A549 (cell line): ENCODE measurements at regions not wholly inside any gene's neighbourhood (a gene's known extent, or its start where the extent isn't known, plus 50 kb on each side); places are given as distances from the start of the nearest gene placed in this dataset.

Experiments used
- TF ChIP-seq, protein P1 (sequence below): fragments of >200 bp; sonication (Bioruptor Twin); formaldehyde crosslinking; IDR thresholded peaks from 2 replicates; pipeline ENCODE4 v1.6.1; 2016
- TF ChIP-seq, protein P2 (sequence below): fragments of >200 bp; sonication (Bioruptor Twin); formaldehyde crosslinking; IDR thresholded peaks from 3 replicates; pipeline ENCODE4 v1.5.1; 2016

DNA sequence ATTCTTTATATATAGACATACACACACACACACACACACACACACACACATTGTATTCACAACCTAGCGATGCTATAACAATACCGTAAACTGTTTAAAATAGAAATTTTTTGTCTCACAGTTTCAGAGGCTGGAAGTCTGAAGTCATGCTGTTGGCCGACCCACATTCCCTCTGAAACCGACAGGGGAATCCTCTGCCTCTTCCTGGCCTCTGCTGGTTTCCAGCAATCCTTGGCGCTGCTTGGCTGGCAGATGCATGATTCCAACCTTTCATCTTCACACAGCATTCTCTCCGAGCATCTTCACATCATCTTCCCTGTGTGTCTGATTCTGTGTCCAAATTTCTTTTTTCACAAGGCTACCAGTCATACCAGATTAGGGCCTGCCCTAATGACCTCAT is 94.8 kb downstream of the CCDC71L start:
- TF ChIP-seq, protein P1, sequence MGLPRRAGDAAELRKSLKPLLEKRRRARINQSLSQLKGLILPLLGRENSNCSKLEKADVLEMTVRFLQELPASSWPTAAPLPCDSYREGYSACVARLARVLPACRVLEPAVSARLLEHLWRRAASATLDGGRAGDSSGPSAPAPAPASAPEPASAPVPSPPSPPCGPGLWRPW = no peak
- TF ChIP-seq, protein P2, sequence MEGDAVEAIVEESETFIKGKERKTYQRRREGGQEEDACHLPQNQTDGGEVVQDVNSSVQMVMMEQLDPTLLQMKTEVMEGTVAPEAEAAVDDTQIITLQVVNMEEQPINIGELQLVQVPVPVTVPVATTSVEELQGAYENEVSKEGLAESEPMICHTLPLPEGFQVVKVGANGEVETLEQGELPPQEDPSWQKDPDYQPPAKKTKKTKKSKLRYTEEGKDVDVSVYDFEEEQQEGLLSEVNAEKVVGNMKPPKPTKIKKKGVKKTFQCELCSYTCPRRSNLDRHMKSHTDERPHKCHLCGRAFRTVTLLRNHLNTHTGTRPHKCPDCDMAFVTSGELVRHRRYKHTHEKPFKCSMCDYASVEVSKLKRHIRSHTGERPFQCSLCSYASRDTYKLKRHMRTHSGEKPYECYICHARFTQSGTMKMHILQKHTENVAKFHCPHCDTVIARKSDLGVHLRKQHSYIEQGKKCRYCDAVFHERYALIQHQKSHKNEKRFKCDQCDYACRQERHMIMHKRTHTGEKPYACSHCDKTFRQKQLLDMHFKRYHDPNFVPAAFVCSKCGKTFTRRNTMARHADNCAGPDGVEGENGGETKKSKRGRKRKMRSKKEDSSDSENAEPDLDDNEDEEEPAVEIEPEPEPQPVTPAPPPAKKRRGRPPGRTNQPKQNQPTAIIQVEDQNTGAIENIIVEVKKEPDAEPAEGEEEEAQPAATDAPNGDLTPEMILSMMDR = no peak
